HUES6 (cell line): ENCODE measurements at regions not wholly inside any gene's neighbourhood (a gene's known extent, or its start where the extent isn't known, plus 50 kb on each side); places are given as distances from the start of the nearest gene placed in this dataset.
"Not testable (repeated sequence)": the region's sequence is repeated elsewhere in the genome, so short reads cannot be mapped to it uniquely, and the experiment has no call there.

Experiments
- H3K27ac ChIP-seq: 2 replicates; pipeline ENCODE4 v1.7.0; 2013; ENCODE audit warnings: low read depth, mild to moderate bottlenecking, low read length, inconsistent platforms
- H3K27me3 ChIP-seq: 2 replicates; pipeline ENCODE4 v1.6.1; 2013; ENCODE audit warnings: low read length; ENCODE audit not compliant: control insufficient read depth, insufficient read depth
- H3K36me3 ChIP-seq: 2 replicates; pipeline ENCODE4 v1.6.1; 2013; ENCODE audit warnings: low read length; ENCODE audit not compliant: control insufficient read depth, insufficient read depth
- H3K4me1 ChIP-seq: 2 replicates; pipeline ENCODE4 v1.6.1; 2013; ENCODE audit warnings: low read length; ENCODE audit not compliant: control insufficient read depth, insufficient read depth
- H3K4me3 ChIP-seq: 2 replicates; pipeline ENCODE4 v1.5.1; 2013; ENCODE audit warnings: low read depth, low read length
- H3K9ac ChIP-seq: one replicate; pipeline ENCODE4 v1.6.1; 2013; ENCODE audit warnings: mild to moderate bottlenecking, low read length
- H3K9me3 ChIP-seq: 2 replicates; pipeline ENCODE4 v1.6.1; 2013; ENCODE audit warnings: low read depth, low read length; ENCODE audit not compliant: control insufficient read depth, insufficient read depth

- Histone ChIP-seq H3K9me3 (peaks cover 4% of the 10 kb centered on the region), H3K4me3 (no peak overlapping the region), H3K36me3 (no peaks in the 10 kb centered on the region), H3K27ac (no peak overlapping the region), H3K4me1 (no peaks in the 10 kb centered on the region), H3K9ac (no peak overlapping the region), H3K27me3 (no peaks in the 10 kb centered on the region)
Measured at GRCh38 chr14:71783786-71784185, 148.4 kb upstream of the RGS6 start.

- H3K27me3 ChIP-seq, result no peaks in the 10 kb centered on the region
- no peaks in the 10 kb centered on the region for H3K9me3 ChIP-seq
- no peak overlapping the region for H3K9ac ChIP-seq
- H3K4me1 ChIP-seq, result no peaks in the 10 kb centered on the region
- no peaks in the 10 kb centered on the region for H3K36me3 ChIP-seq
- no peak overlapping the region for H3K27ac ChIP-seq
- no peak overlapping the region for H3K4me3 ChIP-seq
Measured at GRCh38 chr14:71789005-71789404, 143.2 kb upstream of the RGS6 start.

- Histone ChIP-seq H3K9me3 (no peaks in the 10 kb centered on the region), H3K36me3 (no peaks in the 10 kb centered on the region), H3K4me1 (peaks cover 6% of the 10 kb centered on the region; the same call in 1 of the 2 replicates), H3K9ac (no peak overlapping the region), H3K4me3 (no peak overlapping the region), H3K27me3 (no peaks in the 10 kb centered on the region), H3K27ac (no peak overlapping the region)
Measured at GRCh38 chr14:71799841-71800240, 132.4 kb upstream of the RGS6 start.

- H3K9ac ChIP-seq, result no peak overlapping the region
- no peaks in the 10 kb centered on the region for H3K36me3 ChIP-seq
- no peak overlapping the region for H3K4me3 ChIP-seq
- no peaks in the 10 kb centered on the region for H3K27me3 ChIP-seq
- H3K4me1 ChIP-seq, result peaks cover 6% of the 10 kb centered on the region; the same call in 1 of the 2 replicates
- H3K9me3 ChIP-seq, result no peaks in the 10 kb centered on the region
- H3K27ac ChIP-seq, result no peak overlapping the region
Measured at GRCh38 chr14:71800878-71801277, 131.4 kb upstream of the RGS6 start.

GRCh38 chr14:71803539-71804260 lies 128.5 kb upstream of the RGS6 start:
- Histone ChIP-seq H3K4me1 (peaks cover 6% of the 10 kb centered on the region; the same call in 1 of the 2 replicates), H3K27ac (no peak overlapping the region), H3K4me3 (no peak overlapping the region), H3K9ac (no peak overlapping the region), H3K9me3 (no peaks in the 10 kb centered on the region), H3K36me3 (no peaks in the 10 kb centered on the region), H3K27me3 (no peaks in the 10 kb centered on the region)

GRCh38 chr14:71804992-71805391 lies 127.2 kb upstream of the RGS6 start:
- Histone ChIP-seq H3K27me3 (no peaks in the 10 kb centered on the region), H3K4me3 (no peak overlapping the region), H3K27ac (no peak overlapping the region), H3K9me3 (no peaks in the 10 kb centered on the region), H3K9ac (no peak overlapping the region), H3K4me1 (peaks cover 6% of the 10 kb centered on the region; the same call in 1 of the 2 replicates), H3K36me3 (no peaks in the 10 kb centered on the region)

- H3K9ac ChIP-seq, H3K27ac ChIP-seq, H3K4me1 ChIP-seq: not testable (repeated sequence)
Measured at GRCh38 chr14:71807049-71807448, 125.2 kb upstream of the RGS6 start.

GRCh38 chr14:71810800-71811199 lies 121.4 kb upstream of the RGS6 start:
- not testable (repeated sequence) for H3K4me3 ChIP-seq, H3K9me3 ChIP-seq, H3K4me1 ChIP-seq, H3K9ac ChIP-seq, H3K27ac ChIP-seq, H3K27me3 ChIP-seq, H3K36me3 ChIP-seq

More at GRCh38 chr14:71807049-71807448, 125.2 kb upstream of the RGS6 start:
- H3K9me3 ChIP-seq, H3K27me3 ChIP-seq, H3K4me3 ChIP-seq, H3K36me3 ChIP-seq: not testable (repeated sequence)

GRCh38 chr14:71812693-71813092 lies 119.5 kb upstream of the RGS6 start:
- Histone ChIP-seq H3K9ac (no peak overlapping the region), H3K4me1 (peaks cover 6% of the 10 kb centered on the region), H3K36me3 (no peaks in the 10 kb centered on the region), H3K27me3 (no peaks in the 10 kb centered on the region), H3K4me3 (no peak overlapping the region), H3K27ac (no peak overlapping the region), H3K9me3 (0 out of 2 replicates have a peak, but pooled peaks cover 5% of the 10 kb centered on the region)

- no peaks in the 10 kb centered on the region for H3K27me3 ChIP-seq
- no peak overlapping the region for H3K27ac ChIP-seq
- H3K4me1 ChIP-seq, result peaks cover 6% of the 10 kb centered on the region
- no peaks in the 10 kb centered on the region for H3K36me3 ChIP-seq
- 0 out of 2 replicates have a peak, but pooled peaks cover 5% of the 10 kb centered on the region for H3K9me3 ChIP-seq
- H3K9ac ChIP-seq, result no peak overlapping the region
- no peak overlapping the region for H3K4me3 ChIP-seq
Measured at GRCh38 chr14:71815110-71815509, 117.1 kb upstream of the RGS6 start.

GRCh38 chr14:71824816-71825215 lies 107.4 kb upstream of the RGS6 start:
- Histone ChIP-seq H3K27ac (no peak overlapping the region), H3K36me3 (no peaks in the 10 kb centered on the region), H3K4me1 (peaks cover 9% of the 10 kb centered on the region), H3K9me3 (no peaks in the 10 kb centered on the region), H3K27me3 (no peaks in the 10 kb centered on the region), H3K9ac (no peak overlapping the region), H3K4me3 (peak overlapping the region; percentile 7; the same call in 1 of the 2 replicates)
